ENCODE measurements at regions not wholly inside any gene's neighbourhood (a gene's known extent, or its start where the extent isn't known, plus 50 kb on each side); places are given as distances from the start of the nearest gene placed in this dataset.
"Not testable (repeated sequence)": the region's sequence is repeated elsewhere in the genome, so short reads cannot be mapped to it uniquely, and the experiment has no call there.

DNA sequence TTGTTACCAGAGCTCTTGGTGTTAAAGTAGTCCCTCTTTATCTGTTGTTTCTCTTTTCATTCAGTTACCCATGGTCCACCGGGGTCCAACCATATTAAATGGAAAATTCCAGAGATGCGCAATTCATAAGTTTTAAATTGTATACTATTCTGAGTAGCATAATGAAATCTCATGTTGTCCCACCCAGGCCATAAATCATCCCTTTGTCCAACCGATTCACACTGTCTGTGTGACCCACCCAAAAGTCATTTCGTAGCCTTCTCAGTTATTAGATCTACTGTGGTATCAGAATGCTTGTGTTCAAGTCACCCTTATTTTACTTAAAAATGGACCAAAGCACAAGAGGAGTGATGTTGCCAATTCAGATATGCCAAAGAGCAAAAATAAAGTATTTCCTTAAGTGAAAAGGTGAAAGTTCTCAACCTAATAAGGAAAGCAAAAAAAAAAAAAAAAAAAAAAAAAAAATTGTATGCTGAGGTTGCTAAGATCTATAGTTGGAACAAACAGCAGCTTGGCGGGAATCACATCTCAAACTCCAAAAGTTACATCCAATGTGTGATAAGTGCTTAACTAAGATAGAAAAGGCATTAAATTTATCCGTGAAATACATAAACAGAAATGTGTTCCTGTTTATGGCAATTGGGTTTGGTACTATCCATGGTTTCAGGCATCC is 106.8 kb upstream of the GPBP1 start:
- DNase-seq (ENCODE audit: low read depth in 2 of 3, low spot score in 2 of 3), result no peak

DNA sequence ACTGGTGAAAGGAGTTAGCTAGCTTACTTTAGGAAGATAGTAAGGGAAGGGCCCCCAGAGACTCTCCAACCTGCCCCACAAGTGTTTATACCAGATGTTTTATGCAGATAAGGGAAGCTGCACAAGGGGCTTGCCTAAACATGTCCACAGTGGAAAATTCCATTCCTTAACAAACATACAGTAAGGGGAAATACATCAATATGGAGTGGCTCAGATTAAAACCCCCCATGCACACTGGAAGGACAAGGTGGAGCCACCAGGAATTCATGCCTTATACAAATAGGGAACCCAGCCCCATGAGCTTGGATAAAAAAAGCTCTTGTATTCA is 106.3 kb upstream of the GPBP1 start:
- peak in 2 of 3 donors; percentile 16 to 48 for DNase-seq (ENCODE audit: low read depth in 2 of 3, low spot score in 2 of 3)

- no peak for DNase-seq (ENCODE audit: low read depth in 2 of 3, low spot score in 2 of 3)
Observed at GRCh38 chr5:57069115-57069835, 104.6 kb upstream of the GPBP1 start.

- DNase-seq (ENCODE audit: low read depth in 2 of 3, low spot score in 2 of 3), result no peak
Observed at GRCh38 chr5:57072218-57072892, 101.5 kb upstream of the GPBP1 start.

DNA sequence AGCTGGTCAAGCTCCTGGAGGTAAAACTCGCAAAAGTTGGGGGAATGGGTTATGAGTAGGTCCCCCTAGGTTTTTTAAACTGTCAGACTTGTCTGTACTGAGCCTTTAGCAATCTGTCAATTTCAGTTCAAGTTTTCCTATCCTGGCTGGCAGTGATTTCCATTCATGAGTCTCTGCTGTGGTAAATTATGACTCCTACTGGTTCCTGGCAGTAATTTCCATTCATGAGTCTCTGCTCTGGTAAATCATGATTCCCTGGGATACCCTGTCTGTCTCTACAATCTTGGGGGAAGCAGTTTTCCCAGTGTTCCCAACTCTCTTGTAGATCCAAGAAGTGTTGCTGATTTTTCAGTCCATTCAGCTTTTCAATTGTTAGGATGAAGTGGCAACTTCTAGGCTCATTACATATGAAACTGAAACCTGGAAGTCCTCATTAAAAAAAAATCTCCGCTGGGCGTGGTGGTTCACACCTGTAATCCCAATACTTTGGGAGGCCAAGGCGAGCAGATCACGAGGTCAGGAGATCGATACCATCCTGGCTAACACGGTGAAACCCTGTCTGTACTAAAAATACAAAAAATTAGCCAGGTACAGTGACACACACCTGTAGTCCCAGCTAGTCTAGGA is 91.3 kb upstream of the GPBP1 start:
- DNase-seq (ENCODE audit: low read depth in 2 of 3, low spot score in 2 of 3), result peak in 2 of 3 donors; percentile 13 to 47

- DNase-seq (ENCODE audit: low read depth in 2 of 3, low spot score in 2 of 3), result no peak
Observed at GRCh38 chr5:57085306-57086081, 88.4 kb upstream of the GPBP1 start.

DNA sequence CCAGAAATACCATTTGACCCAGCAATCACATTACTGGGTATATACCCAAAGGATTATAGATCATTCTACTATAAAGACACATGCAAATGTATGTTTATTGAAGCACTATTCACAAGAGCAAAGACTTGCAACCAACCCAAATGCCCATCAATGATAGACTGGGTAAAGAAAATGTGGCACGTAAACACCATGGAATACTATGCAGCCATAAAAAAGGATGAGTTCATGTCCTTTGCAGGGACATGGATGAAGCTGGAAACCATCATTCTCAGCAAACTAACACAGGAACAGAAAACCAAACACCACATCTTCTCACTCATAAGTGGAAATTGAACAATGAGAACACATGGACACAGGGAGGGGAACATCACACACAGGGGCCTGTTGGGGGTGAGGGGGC is 85.9 kb upstream of the GPBP1 start:
- not testable (repeated sequence) for DNase-seq (ENCODE audit: low read depth in 2 of 3, low spot score in 2 of 3)

GRCh38 chr5:57094753-57095683 is 78.8 kb upstream of the GPBP1 start:
- DNase-seq (ENCODE audit: low read depth in 2 of 3, low spot score in 2 of 3), result no peak

GRCh38 chr5:57097526-57097925 is 76.3 kb upstream of the GPBP1 start:
- DNase-seq (ENCODE audit: low read depth in 2 of 3, low spot score in 2 of 3), result no peak

GRCh38 chr5:57102189-57102904 is 71.5 kb upstream of the GPBP1 start:
- no peak for DNase-seq (ENCODE audit: low read depth in 2 of 3, low spot score in 2 of 3)

DNA sequence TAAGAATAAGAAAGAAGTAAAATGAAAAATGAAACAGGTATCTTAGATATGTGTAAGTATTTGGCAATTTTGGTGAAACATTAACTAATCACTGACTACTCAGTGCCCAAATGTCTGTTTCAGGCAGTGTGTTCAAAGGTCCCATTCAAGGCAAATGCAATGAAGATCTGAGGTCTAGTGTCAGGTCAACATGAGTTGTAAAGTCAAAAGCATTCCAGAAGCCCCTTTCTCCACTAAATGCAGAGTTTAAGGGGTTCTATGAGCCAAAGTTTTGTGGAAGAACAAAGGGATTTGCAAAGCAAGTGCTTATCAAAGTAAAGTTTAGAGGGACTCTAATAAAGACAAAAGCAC is 71.0 kb upstream of the GPBP1 start:
- no peak for DNase-seq (ENCODE audit: low read depth in 2 of 3, low spot score in 2 of 3)

DNA sequence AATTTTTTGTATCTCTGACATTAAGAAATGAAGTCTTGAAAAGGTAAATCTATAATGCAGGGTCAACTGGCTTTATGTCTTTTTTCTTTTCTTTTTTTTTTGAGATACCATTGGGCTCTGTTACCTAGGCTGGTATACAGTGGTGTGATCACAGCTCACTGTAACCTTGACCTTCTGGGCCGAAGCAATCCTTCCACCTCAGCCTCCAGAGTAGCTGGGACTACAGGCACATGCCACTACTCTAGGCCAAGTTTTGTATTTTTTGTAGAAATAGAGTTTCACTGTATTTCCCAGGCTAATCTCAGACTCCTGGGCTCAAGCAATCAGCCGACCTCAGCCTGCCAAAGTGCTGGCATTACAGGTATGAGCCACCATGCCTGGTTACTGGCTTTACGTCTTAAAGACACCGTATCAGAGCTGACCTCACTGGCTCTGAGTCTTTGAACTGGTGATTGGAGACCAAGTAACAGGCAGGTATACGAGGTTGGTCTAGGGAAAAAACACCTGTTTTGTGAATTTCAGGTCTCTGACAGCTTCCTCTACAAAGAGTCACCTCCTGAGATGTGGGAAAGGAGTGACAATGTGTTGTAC is 70.4 kb upstream of the GPBP1 start:
- DNase-seq (ENCODE audit: low read depth in 2 of 3, low spot score in 2 of 3), result no peak

GRCh38 chr5:57106661-57107060 is 67.2 kb upstream of the GPBP1 start:
- no peak for DNase-seq (ENCODE audit: low read depth in 2 of 3, low spot score in 2 of 3)

GRCh38 chr5:57111993-57112392 is 61.9 kb upstream of the GPBP1 start:
- DNase-seq (ENCODE audit: low read depth in 2 of 3, low spot score in 2 of 3), result no peak

GRCh38 chr5:57113481-57113880 is 60.4 kb upstream of the GPBP1 start:
- no peak for DNase-seq (ENCODE audit: low read depth in 2 of 3, low spot score in 2 of 3)

DNA sequence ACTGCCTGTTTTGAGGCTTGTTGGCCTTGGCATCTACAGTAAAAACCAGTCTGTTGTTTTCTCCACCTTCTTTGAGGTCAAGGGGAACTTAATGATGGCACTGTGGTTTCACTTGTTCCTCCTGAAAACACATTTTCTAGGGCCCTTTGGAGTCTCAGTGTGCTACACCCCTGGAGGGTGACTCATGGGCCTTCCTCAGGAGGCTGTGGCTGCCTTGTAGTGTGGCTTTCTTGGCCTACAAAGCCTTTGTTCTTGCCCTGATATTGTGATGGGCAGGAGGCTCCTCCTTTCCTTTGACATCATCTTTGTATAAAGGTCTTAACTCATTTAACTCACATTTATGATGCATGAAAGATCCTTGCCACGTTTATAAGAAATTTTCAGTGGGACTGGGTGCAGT is 56.3 kb upstream of the GPBP1 start:
- peak in 2 of 3 donors; percentile 18 to 42 for DNase-seq (ENCODE audit: low read depth in 2 of 3, low spot score in 2 of 3)

DNA sequence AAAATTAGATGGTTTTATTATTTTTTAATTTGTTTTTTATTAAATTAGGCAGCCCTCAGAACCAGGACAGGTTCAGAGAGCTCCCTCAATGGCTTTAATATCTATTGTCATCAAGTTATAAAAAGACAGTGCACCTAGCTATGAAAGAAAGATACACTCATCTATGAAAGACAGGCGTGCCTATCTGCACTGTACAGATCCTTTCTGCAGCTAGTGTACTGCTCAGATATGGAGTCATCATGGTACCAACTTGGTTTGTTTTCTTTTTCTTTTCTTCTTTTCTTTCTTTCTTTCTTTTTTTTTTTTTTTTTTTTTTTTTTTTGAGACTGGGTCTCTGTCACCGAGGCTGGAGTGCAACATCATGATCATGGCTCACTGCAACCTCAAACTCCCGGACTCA is 54.8 kb upstream of the GPBP1 start:
- DNase-seq (ENCODE audit: low read depth in 2 of 3, low spot score in 2 of 3), result no peak

DNA sequence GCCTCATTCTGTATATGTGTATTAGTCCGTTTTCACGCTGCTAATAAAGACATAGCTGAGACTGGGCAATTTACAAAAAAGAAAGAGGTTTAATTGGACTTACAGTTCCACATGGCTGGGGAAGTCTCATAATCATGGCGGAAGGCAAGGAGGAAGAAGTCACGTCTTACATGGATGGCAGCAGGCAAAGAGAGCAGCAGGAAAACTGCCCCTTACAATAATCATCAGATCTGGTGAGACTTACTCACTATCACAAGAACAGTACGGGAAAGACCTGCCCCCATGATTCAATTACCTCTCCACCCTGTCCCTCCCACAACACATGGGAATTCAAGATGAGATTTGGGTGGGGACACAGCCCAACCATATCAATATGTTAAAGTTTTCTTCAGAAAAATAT is 49.8 kb upstream of the GPBP1 start:
- no peak for DNase-seq (ENCODE audit: low read depth in 2 of 3, low spot score in 2 of 3)

Data from hematopoietic multipotent progenitor cell (in vitro differentiated cells).